Fibroblast of villous mesenchyme (primary cell): ENCODE measurements at regions not wholly inside any gene's neighbourhood (a gene's known extent, or its start where the extent isn't known, plus 50 kb on each side); places are given as distances from the start of the nearest gene placed in this dataset.

Experiments
- DNase-seq: peaks from one replicate; pipeline ENCODE4 v3.0.0-alpha.2; 2010; ENCODE audit warnings: low read depth
- H3K4me3 ChIP-seq: 2 replicates; pipeline ENCODE4 v1.5.1; 2011; ENCODE audit warnings: low read depth, mild to moderate bottlenecking, low read length
- CTCF ChIP-seq: IDR thresholded peaks from 2 replicates; pipeline ENCODE4 v1.5.1; 2012; ENCODE audit warnings: low read depth, mild to moderate bottlenecking, low read length; ENCODE audit not compliant: insufficient read depth

GRCh38 chr2:66137606-66138130 lies 297.3 kb upstream of the MEIS1 start:
- no peak for TF ChIP-seq CTCF
- no peak overlapping the region for H3K4me3 ChIP-seq
- no peak for DNase-seq

DNA sequence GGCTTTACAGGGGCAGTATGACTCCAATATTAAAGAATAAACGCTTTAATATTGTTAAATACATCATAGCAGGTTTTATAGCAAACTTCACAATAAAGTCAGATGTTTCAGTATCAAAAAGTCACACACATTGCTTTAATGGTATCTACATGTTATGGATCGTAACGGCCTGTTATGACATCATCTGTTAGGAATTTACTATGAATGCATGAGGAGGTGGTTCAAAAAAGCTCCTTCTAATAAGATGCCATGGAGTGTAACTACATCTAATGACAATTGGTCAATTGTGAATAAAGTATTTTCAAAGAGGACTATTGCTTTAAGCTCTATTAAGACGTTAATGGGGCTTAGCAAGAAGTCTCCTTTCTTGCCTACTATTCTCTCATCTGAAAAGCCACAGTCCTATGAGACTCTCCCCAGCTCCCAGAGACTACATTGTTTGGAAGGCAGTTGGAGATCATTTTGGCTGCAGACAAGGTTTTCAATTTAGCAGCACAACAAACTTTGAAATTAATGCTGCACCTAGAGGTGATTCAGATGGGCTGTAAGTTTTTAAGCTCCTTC lies 300.7 kb upstream of the MEIS1 start:
- no peak overlapping the region for H3K4me3 ChIP-seq
- no peak for TF ChIP-seq CTCF
- no peak for DNase-seq

DNA sequence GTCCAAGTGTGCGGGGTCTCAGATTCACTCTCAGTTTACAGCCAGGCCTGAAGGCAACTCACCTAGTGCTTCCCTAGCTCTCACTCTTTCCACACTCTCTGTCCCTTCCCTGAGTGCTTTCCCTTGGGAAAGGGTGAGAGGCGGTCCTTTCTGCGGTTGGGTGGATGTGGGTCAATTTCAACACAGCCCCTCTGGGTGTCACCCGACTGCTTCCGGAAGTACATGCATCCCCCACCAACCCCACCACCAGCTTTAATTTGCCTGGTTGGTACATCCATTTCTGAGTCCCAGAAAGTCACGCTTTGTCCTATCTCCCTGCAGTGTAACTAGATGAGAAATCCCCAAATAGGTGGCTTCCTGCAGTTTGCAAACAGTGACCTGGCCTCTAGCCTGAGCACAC lies 307.3 kb upstream of the MEIS1 start:
- no peak for DNase-seq
- H3K4me3 ChIP-seq = no peak overlapping the region
- TF ChIP-seq CTCF = no peak

- H3K4me3 ChIP-seq = no peak overlapping the region
- TF ChIP-seq CTCF = no peak
- DNase-seq = no peak
Measured at GRCh38 chr2:66127061-66127460, 307.9 kb upstream of the MEIS1 start.

DNA sequence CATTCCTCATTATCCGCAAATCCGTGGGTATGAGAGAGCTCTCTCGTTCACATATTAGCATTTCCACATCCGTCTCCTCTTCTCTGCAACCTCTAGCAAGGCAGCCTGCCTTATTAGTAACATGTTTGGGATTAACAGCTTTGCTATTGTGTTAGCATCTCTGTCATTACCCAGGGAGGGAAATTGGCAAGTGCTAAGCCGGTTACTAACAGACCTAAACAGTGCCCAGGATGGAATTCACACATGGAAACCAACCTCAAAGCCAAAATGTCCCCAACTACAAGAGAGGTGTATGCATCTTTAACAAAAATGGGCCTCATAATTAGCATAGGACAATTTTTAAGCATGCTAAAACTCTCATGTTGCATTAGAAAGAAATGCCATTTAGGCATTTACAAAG lies 309.0 kb upstream of the MEIS1 start:
- DNase-seq = no peak
- no peak overlapping the region for H3K4me3 ChIP-seq
- TF ChIP-seq CTCF = no peak

GRCh38 chr2:66122516-66122915 lies 312.4 kb upstream of the MEIS1 start:
- no peak for DNase-seq
- H3K4me3 ChIP-seq = no peak overlapping the region
- no peak for TF ChIP-seq CTCF

GRCh38 chr2:66121946-66122345 lies 313.0 kb upstream of the MEIS1 start:
- H3K4me3 ChIP-seq = no peak overlapping the region
- no peak for TF ChIP-seq CTCF
- no peak for DNase-seq
